Activated CD8-positive, alpha-beta memory T cell treated with anti-CD3 and anti-CD28 coated beads, Interleukin-2, amount 50 U/mL, for 24 hours (primary cell): ENCODE measurements at regions not wholly inside any gene's neighbourhood (a gene's known extent, or its start where the extent isn't known, plus 50 kb on each side); places are given as distances from the start of the nearest gene placed in this dataset.
"Not testable (repeated sequence)": the region's sequence is repeated elsewhere in the genome, so short reads cannot be mapped to it uniquely, and the experiment has no call there.

Experiments used
- DNase-seq: peaks from one replicate; pipeline ENCODE4 v3.0.0-alpha.2; 2020; ENCODE audit errors: extremely low read depth

- DNase-seq, result not testable (repeated sequence)
Measured at GRCh38 chr19:23984911-23985310, 70.2 kb downstream of the ZNF726 start.

GRCh38 chr19:23986623-23987022 is 71.9 kb downstream of the ZNF726 start:
- DNase-seq, result no peak

- no peak for DNase-seq
Measured at GRCh38 chr19:23991170-23991569, 76.5 kb downstream of the ZNF726 start.

- DNase-seq, result no peak
Measured at GRCh38 chr19:23992348-23992747, 77.7 kb downstream of the ZNF726 start.

GRCh38 chr19:23993440-23993839 is 78.8 kb downstream of the ZNF726 start:
- no peak for DNase-seq

- no peak for DNase-seq
Measured at GRCh38 chr19:23996549-23996948, 81.9 kb downstream of the ZNF726 start.

GRCh38 chr19:23998568-23998967 is 83.9 kb downstream of the ZNF726 start:
- DNase-seq, result no peak

GRCh38 chr19:23999821-24000610 is 85.3 kb downstream of the ZNF726 start:
- no peak for DNase-seq

GRCh38 chr19:24000656-24001055 is 86.0 kb downstream of the ZNF726 start:
- no peak for DNase-seq

- DNase-seq, result no peak
Measured at GRCh38 chr19:24002256-24002945, 84.6 kb upstream of the ZNF254 start.

- no peak for DNase-seq
Measured at GRCh38 chr19:24003537-24003936, 83.5 kb upstream of the ZNF254 start.

- DNase-seq, result no peak
Measured at GRCh38 chr19:24004166-24004565, 82.8 kb upstream of the ZNF254 start.

GRCh38 chr19:24029941-24030636 is 56.9 kb upstream of the ZNF254 start:
- no peak for DNase-seq

- DNase-seq, result no peak
Measured at GRCh38 chr19:24032651-24033050, 54.3 kb upstream of the ZNF254 start.

GRCh38 chr19:24033301-24033962 is 53.6 kb upstream of the ZNF254 start:
- DNase-seq, result peak; percentile 64

- DNase-seq, result no peak
Measured at GRCh38 chr19:24033963-24034342, 53.0 kb upstream of the ZNF254 start.

- DNase-seq, result not testable (repeated sequence)
Measured at GRCh38 chr19:24035261-24035880, 51.6 kb upstream of the ZNF254 start.
